Naive thymus-derived CD8-positive, alpha-beta T cell (primary cell): ENCODE measurements at regions not wholly inside any gene's neighbourhood (a gene's known extent, or its start where the extent isn't known, plus 50 kb on each side); places are given as distances from the start of the nearest gene placed in this dataset.
A peak's percentile ranks its signal among the peaks of the same experiment; 100 is the strongest.

ENCODE experiments used
- ATAC-seq, 2 donors: fragments of 150-1000 bp; cut with Tn5 transposase in 1 of 2; sonication (Bioruptor Pico), chemical (Tn5 transposase) in 1 of 2; 1 replicate in 1 of 2; 2 replicates in 1 of 2; pipeline ENCODE4 v1.10.0; 2021; ENCODE audit warnings: mild to moderate bottlenecking in 2 of 2, moderate library complexity in 2 of 2
- POLR2A ChIA-PET: fragments of 350-600 bp; sonication (Branson Sonifier 250); formaldehyde crosslinking; loops from one replicate; lab custom pipeline; 2021; ENCODE audit warnings: antibody characterized with exemption; lab: Charles Lee
- DNase-seq, 10 donors: peaks; one replicate each; pipeline versions ENCODE4 v3.0.0 to v3.0.0-alpha.2; 2020 to 2022
- H3K27ac Mint-ChIP-seq, 10 donors: one replicate each; pipeline ENCODE4 v1.8.0; 2020 to 2022; ENCODE audit warnings: mild to moderate bottlenecking in 10 of 10, mixed read lengths in 10 of 10, moderate library complexity in 4 of 10, inconsistent platforms in 1 of 10
- H3K27me3 Mint-ChIP-seq, 5 donors: one replicate each; pipeline ENCODE4 v1.8.0; 2021 to 2022; ENCODE audit warnings: mixed read lengths in 5 of 5
- H3K36me3 Mint-ChIP-seq, 3 donors: one replicate each; pipeline ENCODE4 v1.8.0; 2020 to 2022; ENCODE audit warnings: mixed read lengths in 3 of 3, mild to moderate bottlenecking in 2 of 3, inconsistent platforms in 1 of 3
- H3K4me1 Mint-ChIP-seq, 4 donors: one replicate each; pipeline ENCODE4 v1.8.0; 2021 to 2022; ENCODE audit warnings: mixed read lengths in 4 of 4
- H3K4me3 Mint-ChIP-seq, 10 donors: one replicate each; pipeline ENCODE4 v1.8.0; 2020 to 2022; ENCODE audit warnings: mild to moderate bottlenecking in 10 of 10, mixed read lengths in 10 of 10, moderate library complexity in 6 of 10, inconsistent platforms in 1 of 10
- H3K9me3 Mint-ChIP-seq, 9 donors: one replicate each; pipeline ENCODE4 v1.8.0; 2020 to 2022; ENCODE audit warnings: mixed read lengths in 9 of 9, mild to moderate bottlenecking in 3 of 9, inconsistent platforms in 1 of 9, moderate library complexity in 1 of 9

GRCh38 chr10:43870968-43871439 lies 222.3 kb upstream of the ZNF32 start:
- Mint-ChIP-seq H3K27ac (peak overlapping the region in 1 of 10 donors; percentile 35), H3K9me3 (no peaks in the 10 kb centered on the region), H3K27me3 (peaks cover 0 to under 1% (median 0%) of the 10 kb centered on the region in 5 donors), H3K4me3 (no peak overlapping the region), H3K4me1 (peaks cover 0 to 3% (median 0%) of the 10 kb centered on the region in 4 donors), H3K36me3 (no peaks in the 10 kb centered on the region)
- no peak for ATAC-seq
- POLR2A ChIA-PET: no interaction called here
- no peak for DNase-seq

GRCh38 chr10:43869669-43870322 lies 221.1 kb upstream of the ZNF32 start:
- Mint-ChIP-seq H3K27me3 (peaks cover 0 to 2% (median 0%) of the 10 kb centered on the region in 5 donors), H3K36me3 (no peaks in the 10 kb centered on the region), H3K4me1 (peaks cover 0 to 3% (median 0%) of the 10 kb centered on the region in 4 donors), H3K9me3 (no peaks in the 10 kb centered on the region), H3K27ac (no peak overlapping the region), H3K4me3 (no peak overlapping the region)
- ATAC-seq (no peak), DNase-seq (no peak)
- POLR2A ChIA-PET: no interaction called here

- no peaks in the 10 kb centered on the region for H3K9me3 Mint-ChIP-seq
- H3K27me3 Mint-ChIP-seq: peaks cover 0 to 2% (median 0%) of the 10 kb centered on the region in 5 donors
- H3K4me1 Mint-ChIP-seq: peaks cover 0 to 3% (median 0%) of the 10 kb centered on the region in 4 donors
- no peaks in the 10 kb centered on the region for H3K36me3 Mint-ChIP-seq
- peak overlapping the region in 1 of 10 donors; percentile 23 for H3K27ac Mint-ChIP-seq
- POLR2A ChIA-PET: no interaction called here
- H3K4me3 Mint-ChIP-seq: no peak overlapping the region
- no peak for ATAC-seq
- DNase-seq: no peak
Observed at GRCh38 chr10:43868952-43869351, 220.3 kb upstream of the ZNF32 start.

GRCh38 chr10:43867667-43868565 lies 219.2 kb upstream of the ZNF32 start:
- Mint-ChIP-seq H3K4me3 (no peak overlapping the region), H3K36me3 (no peaks in the 10 kb centered on the region), H3K4me1 (peaks cover 0 to 2% (median 0%) of the 10 kb centered on the region in 4 donors), H3K27ac (peak overlapping the region in 1 of 10 donors; percentile 38), H3K9me3 (no peaks in the 10 kb centered on the region), H3K27me3 (peaks cover 0 to 2% (median 0%) of the 10 kb centered on the region in 5 donors)
- ATAC-seq (no peak), DNase-seq (no peak)
- POLR2A ChIA-PET: no interaction called here

- no peak overlapping the region for H3K27ac Mint-ChIP-seq
- POLR2A ChIA-PET: no interaction called here
- no peaks in the 10 kb centered on the region for H3K9me3 Mint-ChIP-seq
- peaks cover 0 to 2% (median 0%) of the 10 kb centered on the region in 5 donors for H3K27me3 Mint-ChIP-seq
- no peaks in the 10 kb centered on the region for H3K36me3 Mint-ChIP-seq
- ATAC-seq (no peak), DNase-seq (no peak)
- peaks cover 0 to 4% (median under 1%) of the 10 kb centered on the region in 4 donors for H3K4me1 Mint-ChIP-seq
- no peak overlapping the region for H3K4me3 Mint-ChIP-seq
Observed at GRCh38 chr10:43867113-43867512, 218.4 kb upstream of the ZNF32 start.

GRCh38 chr10:43866712-43867111 lies 218.0 kb upstream of the ZNF32 start:
- Mint-ChIP-seq H3K9me3 (no peaks in the 10 kb centered on the region), H3K4me3 (no peak overlapping the region), H3K4me1 (peaks cover 0 to 8% (median under 1%) of the 10 kb centered on the region in 4 donors), H3K36me3 (no peaks in the 10 kb centered on the region), H3K27me3 (peaks cover 0 to 2% (median 0%) of the 10 kb centered on the region in 5 donors), H3K27ac (no peak overlapping the region)
- POLR2A ChIA-PET: no interaction called here
- DNase-seq (no peak), ATAC-seq (no peak)

GRCh38 chr10:43865265-43866135 lies 216.8 kb upstream of the ZNF32 start:
- Mint-ChIP-seq H3K4me3 (no peak overlapping the region), H3K4me1 (peaks cover 0 to 8% (median under 1%) of the 10 kb centered on the region in 4 donors), H3K36me3 (no peaks in the 10 kb centered on the region), H3K27ac (peak overlapping the region in 1 of 10 donors; percentile 4), H3K9me3 (no peaks in the 10 kb centered on the region), H3K27me3 (peaks cover 0 to 2% (median 0%) of the 10 kb centered on the region in 5 donors)
- DNase-seq (no peak), ATAC-seq (no peak)
- POLR2A ChIA-PET: no interaction called here

GRCh38 chr10:43864656-43865055 lies 216.0 kb upstream of the ZNF32 start:
- POLR2A ChIA-PET: no interaction called here
- DNase-seq: no peak
- H3K9me3 Mint-ChIP-seq: no peaks in the 10 kb centered on the region
- H3K4me1 Mint-ChIP-seq: peaks cover 0 to 8% (median under 1%) of the 10 kb centered on the region in 4 donors
- no peak overlapping the region for H3K27ac Mint-ChIP-seq
- peaks cover 0 to 2% (median 0%) of the 10 kb centered on the region in 5 donors for H3K27me3 Mint-ChIP-seq
- no peaks in the 10 kb centered on the region for H3K36me3 Mint-ChIP-seq
- no peak for ATAC-seq
- no peak overlapping the region for H3K4me3 Mint-ChIP-seq

GRCh38 chr10:43863859-43864591 lies 215.3 kb upstream of the ZNF32 start:
- Mint-ChIP-seq H3K27me3 (peaks cover 0 to 2% (median 0%) of the 10 kb centered on the region in 5 donors), H3K27ac (no peak overlapping the region), H3K4me3 (no peak overlapping the region), H3K36me3 (no peaks in the 10 kb centered on the region), H3K9me3 (no peaks in the 10 kb centered on the region), H3K4me1 (peaks cover 0 to 8% (median under 1%) of the 10 kb centered on the region in 4 donors)
- ATAC-seq: no peak
- no peak for DNase-seq
- POLR2A ChIA-PET: no interaction called here

- Mint-ChIP-seq H3K9me3 (no peaks in the 10 kb centered on the region), H3K4me1 (peaks cover 0 to 8% (median under 1%) of the 10 kb centered on the region in 4 donors), H3K4me3 (no peak overlapping the region), H3K27me3 (peaks cover 0 to 2% (median 0%) of the 10 kb centered on the region in 5 donors), H3K27ac (peak overlapping the region in 1 of 10 donors; percentile 22), H3K36me3 (no peaks in the 10 kb centered on the region)
- ATAC-seq: no peak
- POLR2A ChIA-PET: no interaction called here
- DNase-seq: no peak
Observed at GRCh38 chr10:43863270-43863669, 214.6 kb upstream of the ZNF32 start.

- no peak for ATAC-seq
- no peaks in the 10 kb centered on the region for H3K36me3 Mint-ChIP-seq
- H3K9me3 Mint-ChIP-seq: no peaks in the 10 kb centered on the region
- POLR2A ChIA-PET: no interaction called here
- no peak for DNase-seq
- H3K27ac Mint-ChIP-seq: peak overlapping the region in 1 of 10 donors; percentile 22
- H3K4me3 Mint-ChIP-seq: no peak overlapping the region
- H3K27me3 Mint-ChIP-seq: peaks cover 0 to 2% (median 0%) of the 10 kb centered on the region in 5 donors
- H3K4me1 Mint-ChIP-seq: peaks cover 0 to 8% (median under 1%) of the 10 kb centered on the region in 4 donors
Observed at GRCh38 chr10:43862756-43863155, 214.1 kb upstream of the ZNF32 start.
